Astrocyte (in vitro differentiated cells and primary cell): ENCODE measurements at regions not wholly inside any gene's neighbourhood (a gene's known extent, or its start where the extent isn't known, plus 50 kb on each side); places are given as distances from the start of the nearest gene placed in this dataset.

Experiments
- EZH2 ChIP-seq: IDR thresholded peaks from 2 replicates; pipeline ENCODE4 v1.6.1; 2012; ENCODE audit warnings: mild to moderate bottlenecking, low read length, inconsistent platforms; ENCODE audit not compliant: insufficient read depth
- TF ChIP-seq, protein P1 (sequence below): IDR thresholded peaks from 2 replicates; pipeline ENCODE4 v1.5.1; 2011; ENCODE audit warnings: low read depth, mild to moderate bottlenecking, inconsistent platforms, low read length, moderate library complexity; ENCODE audit not compliant: insufficient read depth

- TF ChIP-seq, protein P1, sequence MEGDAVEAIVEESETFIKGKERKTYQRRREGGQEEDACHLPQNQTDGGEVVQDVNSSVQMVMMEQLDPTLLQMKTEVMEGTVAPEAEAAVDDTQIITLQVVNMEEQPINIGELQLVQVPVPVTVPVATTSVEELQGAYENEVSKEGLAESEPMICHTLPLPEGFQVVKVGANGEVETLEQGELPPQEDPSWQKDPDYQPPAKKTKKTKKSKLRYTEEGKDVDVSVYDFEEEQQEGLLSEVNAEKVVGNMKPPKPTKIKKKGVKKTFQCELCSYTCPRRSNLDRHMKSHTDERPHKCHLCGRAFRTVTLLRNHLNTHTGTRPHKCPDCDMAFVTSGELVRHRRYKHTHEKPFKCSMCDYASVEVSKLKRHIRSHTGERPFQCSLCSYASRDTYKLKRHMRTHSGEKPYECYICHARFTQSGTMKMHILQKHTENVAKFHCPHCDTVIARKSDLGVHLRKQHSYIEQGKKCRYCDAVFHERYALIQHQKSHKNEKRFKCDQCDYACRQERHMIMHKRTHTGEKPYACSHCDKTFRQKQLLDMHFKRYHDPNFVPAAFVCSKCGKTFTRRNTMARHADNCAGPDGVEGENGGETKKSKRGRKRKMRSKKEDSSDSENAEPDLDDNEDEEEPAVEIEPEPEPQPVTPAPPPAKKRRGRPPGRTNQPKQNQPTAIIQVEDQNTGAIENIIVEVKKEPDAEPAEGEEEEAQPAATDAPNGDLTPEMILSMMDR: no peak
- TF ChIP-seq EZH2: no peak
Observed at GRCh38 chr10:131785121-131785460, 115.7 kb upstream of the PPP2R2D start.
